ENCODE measurements at regions not wholly inside any gene's neighbourhood (a gene's known extent, or its start where the extent isn't known, plus 50 kb on each side); places are given as distances from the start of the nearest gene placed in this dataset.
"Not testable (repeated sequence)": the region's sequence is repeated elsewhere in the genome, so short reads cannot be mapped to it uniquely, and the experiment has no call there.

GRCh38 chr12:61563665-61564450 lies 696.3 kb upstream of the USP15 start:
- TF ChIP-seq CTCF (IDR thresholded peaks at IDR 0.05; ENCODE audit: extremely low read depth, missing control alignments) = no peak

GRCh38 chr12:61564466-61564865 lies 695.7 kb upstream of the USP15 start:
- TF ChIP-seq CTCF (IDR thresholded peaks at IDR 0.05; ENCODE audit: extremely low read depth, missing control alignments) = no peak
- no peak for DNase-seq (ENCODE audit: low spot score)

More at GRCh38 chr12:61563665-61564450, 696.3 kb upstream of the USP15 start:
- no peak for DNase-seq (ENCODE audit: low spot score)

GRCh38 chr12:61566183-61566582 lies 694.0 kb upstream of the USP15 start:
- TF ChIP-seq CTCF (IDR thresholded peaks at IDR 0.05; ENCODE audit: extremely low read depth, missing control alignments) = no peak
- no peak for DNase-seq (ENCODE audit: low spot score)

GRCh38 chr12:61574339-61574738 lies 685.9 kb upstream of the USP15 start:
- no peak for DNase-seq (ENCODE audit: low spot score)
- TF ChIP-seq CTCF (IDR thresholded peaks at IDR 0.05; ENCODE audit: extremely low read depth, missing control alignments) = no peak

GRCh38 chr12:61584943-61585342 lies 675.3 kb upstream of the USP15 start:
- DNase-seq (ENCODE audit: low spot score) = no peak
- TF ChIP-seq CTCF (IDR thresholded peaks at IDR 0.05; ENCODE audit: extremely low read depth, missing control alignments) = no peak

GRCh38 chr12:61590864-61591263 lies 669.3 kb upstream of the USP15 start:
- DNase-seq (ENCODE audit: low spot score) = not testable (repeated sequence)

- TF ChIP-seq CTCF (IDR thresholded peaks at IDR 0.05; ENCODE audit: extremely low read depth, missing control alignments) = no peak
- no peak for DNase-seq (ENCODE audit: low spot score)
These were observed 650.1 kb upstream of the USP15 start for GRCh38 chr12:61610143-61610542.

- no peak for TF ChIP-seq CTCF (IDR thresholded peaks at IDR 0.05; ENCODE audit: extremely low read depth, missing control alignments)
- no peak for DNase-seq (ENCODE audit: low spot score)
These were observed 630.5 kb upstream of the USP15 start for GRCh38 chr12:61629702-61630101.

Data from GM20000 (cell line).